GM21447 (cell line): ENCODE measurements at regions not wholly inside any gene's neighbourhood (a gene's known extent, or its start where the extent isn't known, plus 50 kb on each side); places are given as distances from the start of the nearest gene placed in this dataset.

Source experiments
- ATAC-seq: cut with Tn5 transposase; IDR thresholded peaks from one replicate; pipeline ENCODE4 v1.9.1; 2021; ENCODE audit not compliant: unreplicated experiment

DNA sequence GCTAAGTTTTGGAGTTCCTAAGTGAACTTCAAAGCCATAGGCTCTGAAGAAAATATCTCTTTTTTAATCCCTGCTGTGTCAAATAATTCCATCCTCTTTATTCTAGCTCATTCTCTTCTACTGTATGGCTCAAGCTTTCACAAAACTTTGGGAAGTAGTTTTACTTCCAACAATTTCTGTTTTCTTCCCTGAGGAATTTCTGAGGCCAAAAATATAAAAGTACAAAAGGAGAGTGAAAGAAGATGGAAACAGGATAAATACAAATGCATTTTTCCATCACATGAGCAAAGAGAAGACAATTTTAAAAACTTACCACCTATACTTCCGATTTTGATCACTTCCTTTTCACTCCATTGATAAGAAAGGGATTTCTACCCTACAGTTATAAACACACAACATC, 585.7 kb upstream of the DAB2 start:
- no peak for ATAC-seq

DNA sequence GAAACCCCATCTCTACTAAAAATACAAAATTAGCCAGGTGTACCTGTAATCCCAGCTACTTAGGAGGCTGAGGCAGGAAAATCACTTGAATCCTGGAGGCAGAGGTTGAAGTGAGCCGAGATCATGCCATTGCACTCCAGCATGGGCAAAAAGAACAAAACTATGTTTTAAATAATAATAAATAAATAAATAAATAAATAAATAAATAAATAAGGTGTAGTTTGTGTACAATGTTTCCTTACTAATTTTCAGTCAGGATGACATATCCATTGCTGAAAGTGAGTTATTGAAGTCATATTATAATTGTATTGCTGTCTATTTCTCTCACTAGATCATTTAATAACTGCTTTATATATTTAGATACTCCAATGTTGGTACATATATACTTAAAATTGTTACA, 581.5 kb upstream of the DAB2 start:
- no peak for ATAC-seq

DNA sequence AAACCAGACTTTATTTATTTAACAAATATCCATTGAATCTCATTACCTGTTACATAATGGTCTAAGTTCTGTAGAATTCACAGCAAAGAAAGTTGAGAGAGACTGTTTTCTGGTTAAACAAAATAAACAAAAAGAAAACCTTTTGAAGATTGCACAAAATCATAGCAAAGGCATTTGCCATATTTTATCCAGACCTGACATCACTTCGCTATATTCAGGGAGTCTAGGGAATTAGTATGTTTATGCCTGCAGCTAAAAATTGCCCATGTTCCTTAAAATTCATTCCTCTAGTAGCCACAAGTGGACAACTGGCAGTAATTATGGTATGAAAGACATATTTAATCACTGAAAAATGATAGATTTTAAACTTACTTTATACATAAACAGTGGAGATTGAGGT, 577.0 kb upstream of the DAB2 start:
- no peak for ATAC-seq

DNA sequence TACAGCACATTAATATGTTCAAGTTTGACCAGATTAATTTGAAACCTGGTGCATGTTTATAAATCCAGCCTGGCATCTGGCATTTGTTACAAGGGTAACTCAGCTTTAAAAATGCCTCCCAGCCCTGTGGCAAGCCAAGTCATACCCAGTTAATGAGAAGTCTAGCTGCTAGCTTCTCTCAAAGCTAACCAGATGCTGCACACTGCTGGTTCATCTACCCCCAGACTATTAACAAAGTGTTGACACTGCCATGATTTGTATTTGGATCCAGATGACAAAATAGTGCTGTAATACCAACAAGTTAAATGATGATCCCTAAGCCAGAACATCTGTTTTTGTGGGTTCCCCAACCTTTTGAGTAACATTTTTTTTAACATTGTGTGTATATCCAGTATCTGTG, 573.7 kb upstream of the DAB2 start:
- no peak for ATAC-seq

DNA sequence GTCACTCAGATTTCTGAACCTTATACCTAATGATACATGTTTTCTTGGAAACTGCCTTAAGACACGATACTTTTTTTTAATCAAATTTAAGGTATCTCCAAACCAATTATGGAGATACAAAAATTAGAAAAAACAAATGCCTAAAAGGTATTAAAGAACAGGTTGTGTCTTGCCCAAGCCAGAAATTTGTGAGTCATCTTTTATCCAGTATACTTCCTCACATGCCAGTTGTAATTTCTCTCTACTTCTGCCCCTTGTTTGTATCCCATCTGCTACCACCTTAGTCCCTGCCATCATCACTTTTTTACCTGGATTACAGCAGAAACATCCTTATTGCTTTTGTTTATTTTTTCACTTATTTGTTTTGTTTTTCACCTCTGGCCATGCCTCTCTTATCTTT, 571.2 kb upstream of the DAB2 start:
- ATAC-seq: no peak

DNA sequence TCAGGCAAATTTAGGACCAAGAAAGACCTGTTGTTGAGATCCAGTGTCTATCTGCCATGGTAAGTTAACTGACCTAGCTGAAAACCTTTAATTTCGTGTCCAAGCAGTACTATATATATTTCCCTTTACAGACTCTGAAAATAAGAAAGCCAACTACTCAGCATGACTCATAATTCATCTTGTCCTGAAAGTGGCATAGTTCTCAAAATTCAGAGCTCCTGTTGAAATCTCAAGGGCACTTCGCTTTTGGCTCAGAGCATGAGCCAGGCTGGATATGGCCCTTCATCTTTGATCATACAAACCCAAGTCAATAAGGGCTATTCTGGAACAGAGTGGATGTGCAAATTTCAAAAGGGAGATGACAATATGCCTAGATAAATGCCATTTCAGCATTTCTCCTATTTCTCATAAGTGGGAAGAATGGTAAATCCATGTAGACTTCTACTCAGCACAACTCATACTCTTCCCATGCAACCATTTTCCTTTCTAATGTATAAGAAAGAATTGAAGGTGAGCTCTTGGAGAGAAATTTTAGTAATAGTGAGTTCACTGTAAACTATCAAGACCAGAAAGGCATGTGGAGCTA, 567.9 kb upstream of the DAB2 start:
- ATAC-seq: no peak

DNA sequence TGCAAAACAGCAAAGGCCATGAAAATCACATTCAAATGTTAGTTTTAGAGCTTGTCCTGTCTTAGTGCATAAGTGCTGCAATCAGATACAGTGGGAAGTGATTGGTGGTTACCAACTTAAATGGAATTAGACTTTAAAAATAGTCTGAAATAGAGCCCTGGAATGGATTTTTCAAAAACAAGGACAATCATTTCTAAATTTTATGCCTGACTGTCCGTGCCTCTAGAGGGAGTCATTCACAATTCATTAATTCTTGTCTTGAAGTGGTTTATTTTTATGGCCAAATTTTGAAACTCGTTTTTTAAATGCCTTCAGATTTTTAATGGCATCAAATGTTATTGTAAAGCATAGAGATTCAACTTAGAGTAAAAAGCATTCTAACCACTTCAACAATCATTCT, 561.8 kb upstream of the DAB2 start:
- no peak for ATAC-seq

DNA sequence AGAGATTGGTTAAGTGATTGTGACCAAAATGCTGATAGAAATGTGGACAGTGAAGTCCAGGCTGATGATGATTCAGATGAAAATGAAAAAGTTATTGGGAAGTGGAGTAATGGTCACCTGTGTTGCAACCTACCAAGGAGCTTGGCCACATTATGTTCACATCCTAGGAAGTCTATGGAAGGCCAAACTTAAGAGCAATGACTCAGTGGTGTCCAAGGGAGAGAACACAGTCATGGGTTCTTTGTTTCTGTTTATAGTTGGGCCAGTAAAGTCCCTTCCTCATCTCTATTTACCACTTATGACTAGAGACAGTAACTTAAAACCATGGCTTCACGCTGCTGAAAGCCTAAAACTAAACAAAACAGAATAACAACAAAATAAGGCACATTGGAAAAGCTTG, 555.3 kb upstream of the DAB2 start:
- no peak for ATAC-seq

DNA sequence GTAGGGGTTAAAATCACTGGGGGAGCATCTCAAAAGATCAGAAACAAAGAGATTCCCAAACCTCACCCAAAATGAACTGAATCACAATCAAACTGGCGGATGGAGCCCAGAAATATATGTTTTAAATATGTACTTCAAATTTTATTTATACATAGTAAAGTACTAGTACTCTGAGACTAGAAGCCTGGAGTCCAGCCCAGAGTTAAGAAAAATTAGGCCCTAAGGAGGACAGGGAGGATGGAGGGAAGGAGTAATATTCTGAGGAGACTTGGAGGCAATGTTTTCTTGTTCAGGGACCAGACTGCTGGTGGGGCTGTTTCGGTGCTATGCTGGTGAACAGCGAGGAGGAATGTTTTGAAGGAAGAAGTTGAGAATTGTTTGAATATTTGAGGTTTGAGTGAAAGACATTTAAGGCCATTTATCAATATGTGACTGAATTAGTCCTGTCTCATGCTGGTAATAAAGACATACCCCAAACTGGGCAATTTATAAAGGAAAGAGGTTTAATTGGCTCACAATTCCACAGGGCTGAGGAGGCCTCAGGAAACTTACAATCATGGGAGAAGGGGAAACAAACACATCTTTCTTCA, 552.4 kb upstream of the DAB2 start:
- ATAC-seq: no peak

DNA sequence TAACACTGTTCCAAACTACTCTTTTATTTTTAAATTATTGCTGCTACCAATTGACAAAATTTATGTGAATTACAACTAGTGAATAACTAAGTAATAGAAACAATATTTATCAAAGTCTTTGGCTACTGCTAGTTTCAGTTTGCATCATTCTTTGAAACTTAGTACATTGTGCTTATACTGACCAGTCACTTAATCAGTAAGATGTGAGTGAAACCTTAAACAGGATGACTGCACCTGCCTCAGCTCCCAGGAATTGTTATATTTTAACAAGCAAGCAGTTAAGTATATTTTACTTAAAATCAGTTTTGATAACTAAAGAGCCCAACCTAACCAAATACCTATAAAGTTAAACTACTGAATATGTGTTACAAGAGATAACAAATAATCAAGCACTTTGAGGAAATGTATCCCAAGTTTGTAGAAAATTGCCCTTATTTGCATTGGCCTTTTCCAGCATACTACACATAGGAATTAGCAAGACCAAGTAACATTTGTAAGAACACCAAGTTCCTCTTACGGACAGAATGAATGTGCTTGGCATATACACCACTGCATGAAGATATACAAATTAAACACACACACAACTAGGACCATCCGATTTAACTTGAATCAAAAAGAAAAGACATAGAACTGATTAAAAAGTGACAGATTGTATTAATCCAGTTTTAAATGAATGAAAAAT, 545.5 kb upstream of the DAB2 start:
- no peak for ATAC-seq

DNA sequence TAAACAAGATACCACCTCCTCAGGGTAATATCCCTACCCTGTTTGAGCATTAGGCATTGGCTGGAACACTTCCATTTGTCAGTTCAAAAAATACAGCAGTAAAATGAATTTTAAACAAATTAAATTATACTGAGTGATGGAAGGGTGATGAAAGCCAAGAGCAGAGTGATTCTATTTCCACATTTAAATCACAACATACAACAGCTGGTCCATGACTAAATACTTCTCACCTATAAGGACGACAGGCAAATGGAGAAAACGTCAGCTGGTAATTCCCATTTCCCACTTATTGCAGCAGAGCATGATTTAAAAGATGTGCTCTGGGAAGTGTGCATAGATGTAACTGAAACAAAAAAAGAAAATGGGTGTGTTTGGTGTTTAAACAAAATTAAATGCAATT, 543.6 kb upstream of the DAB2 start:
- ATAC-seq: no peak

DNA sequence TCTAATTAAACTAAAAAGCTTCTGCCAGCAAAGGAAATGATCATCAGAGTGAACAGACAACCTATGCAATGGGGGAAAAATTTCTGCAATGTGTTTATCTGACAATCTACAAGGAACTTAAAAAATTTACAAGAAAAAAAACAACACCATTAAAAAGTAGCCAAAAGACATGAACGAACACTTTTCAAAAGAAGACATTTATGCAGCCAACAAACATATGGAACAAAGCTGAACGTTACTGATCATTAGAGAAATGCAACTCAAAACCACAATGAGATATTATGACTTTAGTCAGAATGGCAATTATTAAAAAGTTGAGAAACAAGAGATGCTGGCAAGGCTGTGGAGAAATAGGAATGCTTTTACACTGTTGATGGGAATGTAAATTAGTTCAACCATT, 530.4 kb upstream of the DAB2 start:
- ATAC-seq: no peak

DNA sequence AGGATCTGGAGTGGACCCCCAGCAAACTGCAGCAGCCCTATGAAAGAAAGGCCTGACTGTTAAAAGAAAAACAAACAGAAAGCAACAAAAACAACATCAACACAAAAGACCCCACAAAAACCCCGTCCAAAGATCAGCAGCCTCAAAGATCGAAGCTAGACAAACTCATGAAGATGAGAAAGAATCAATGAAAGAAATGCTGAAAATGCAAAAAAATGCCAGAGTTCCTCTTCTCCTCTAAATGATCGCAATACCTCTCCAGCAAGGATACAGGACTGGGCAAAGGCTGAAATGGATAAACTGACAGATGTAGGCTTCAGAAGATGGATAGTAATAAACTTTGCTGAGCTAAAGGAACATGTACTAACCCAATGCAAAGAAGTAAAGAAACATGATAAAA, 526.3 kb upstream of the DAB2 start:
- no peak for ATAC-seq

DNA sequence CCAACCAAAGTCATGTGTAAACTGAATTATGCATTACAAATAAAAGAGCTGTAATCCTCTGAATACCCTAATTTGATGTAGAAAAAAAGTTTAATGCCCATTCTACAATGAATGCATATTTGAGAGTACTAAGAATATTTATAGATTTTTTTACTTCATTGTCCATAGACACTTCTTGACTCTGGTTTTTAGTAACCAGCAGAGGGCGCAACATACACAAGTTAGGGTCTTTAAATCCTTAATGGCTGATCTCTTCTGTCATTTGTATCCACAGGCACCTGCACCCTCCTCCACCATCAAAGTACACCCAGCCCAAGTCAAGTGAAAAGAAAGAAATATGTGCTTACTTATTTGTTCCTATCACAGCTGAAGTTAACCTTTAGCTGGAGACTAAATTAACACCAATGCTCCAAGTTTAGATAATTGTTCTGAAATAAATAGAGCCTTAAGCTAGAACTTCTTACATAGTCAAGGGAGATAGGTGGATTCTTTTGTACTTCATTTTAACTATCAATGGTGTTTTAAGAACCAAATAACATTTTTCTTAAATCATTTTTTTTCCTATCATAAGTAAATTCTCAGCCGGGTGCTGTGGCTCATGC, 524.2 kb upstream of the DAB2 start:
- ATAC-seq: peak; percentile 85

DNA sequence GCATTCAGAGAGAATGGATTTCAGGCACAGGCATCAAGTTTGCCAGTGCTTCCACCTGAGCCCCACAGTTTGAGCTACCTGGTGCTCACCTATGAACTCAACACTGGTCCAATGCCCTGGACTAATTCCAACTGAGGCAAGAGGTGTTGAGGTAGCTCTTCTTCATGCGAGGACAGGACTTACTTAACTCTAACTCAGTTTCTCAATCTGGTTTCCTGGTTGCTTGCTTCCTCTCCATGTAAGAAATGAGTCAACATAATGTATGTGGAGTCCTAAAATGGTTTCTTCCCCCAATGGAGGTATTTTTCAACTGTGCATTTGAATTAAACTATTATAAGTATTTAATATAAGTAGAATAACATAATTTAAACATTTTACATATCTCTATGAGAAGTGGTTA, 523.6 kb upstream of the DAB2 start:
- no peak for ATAC-seq

DNA sequence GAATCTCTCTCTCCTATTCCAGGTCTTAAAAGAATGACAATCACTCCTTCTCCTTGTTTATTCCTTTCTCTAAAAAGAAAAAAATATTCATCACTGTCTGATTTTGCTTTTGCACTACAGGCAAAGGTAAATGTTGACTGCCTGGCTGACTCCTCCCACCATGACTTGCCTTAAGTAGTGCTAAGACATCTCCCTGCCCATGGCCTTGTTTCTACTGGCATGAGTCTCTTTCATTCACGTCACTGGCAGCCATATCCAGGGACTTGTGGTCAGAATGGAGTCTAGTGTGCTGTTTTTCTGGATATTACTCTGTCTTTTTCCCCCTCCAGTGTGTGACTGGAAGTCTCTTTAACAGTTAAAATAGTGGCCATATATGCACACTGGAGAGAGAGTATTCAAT, 522.9 kb upstream of the DAB2 start:
- no peak for ATAC-seq

DNA sequence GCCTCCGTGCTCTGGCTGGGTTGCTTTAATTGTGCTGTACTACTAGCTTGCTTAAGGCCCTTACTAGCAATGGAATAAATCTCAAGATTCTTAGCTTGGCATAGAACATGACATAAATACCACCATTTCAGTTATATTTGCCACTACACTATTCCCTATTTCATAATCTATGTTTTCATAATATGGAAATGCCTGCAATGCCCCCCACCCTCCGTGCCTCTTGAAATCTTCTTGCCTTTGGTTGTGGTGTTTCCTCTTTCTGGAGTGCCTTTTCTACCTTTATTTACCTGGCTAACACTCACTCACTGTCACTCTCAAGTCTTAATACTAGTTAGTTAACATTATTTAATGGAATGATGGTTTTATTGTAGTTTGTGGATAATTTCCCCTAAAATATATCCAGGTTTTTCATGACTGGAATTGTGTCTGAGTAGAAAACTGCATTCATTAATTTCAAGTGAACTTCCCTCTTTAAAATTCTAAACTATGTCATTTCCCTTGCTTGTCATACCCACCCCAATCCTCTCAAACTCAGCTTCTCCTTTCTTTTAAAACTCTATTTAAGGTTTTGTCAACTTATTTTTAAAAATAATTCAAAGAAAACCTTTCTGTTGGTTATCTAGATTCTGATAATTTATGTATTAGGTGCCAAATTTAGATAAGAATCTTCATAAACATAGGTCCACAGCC, 521.7 kb upstream of the DAB2 start:
- ATAC-seq: no peak

DNA sequence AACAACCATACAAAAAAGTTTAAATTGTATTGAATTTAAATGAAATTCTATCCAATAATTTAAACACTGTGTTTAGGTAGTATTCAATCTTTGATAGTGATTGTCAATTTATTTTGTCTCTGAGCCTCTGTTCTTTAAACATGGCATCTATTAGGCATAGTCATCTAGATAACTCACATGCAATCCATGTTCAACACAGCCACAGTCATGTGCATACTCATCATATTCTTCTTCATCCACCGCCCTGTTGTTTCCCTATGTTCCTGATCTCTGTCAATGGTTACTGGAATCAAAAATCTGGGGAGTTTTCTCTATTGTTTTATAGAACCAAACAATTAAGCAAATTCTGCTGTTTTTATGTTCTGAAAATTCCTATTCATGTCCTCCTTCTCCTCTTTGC, 521.1 kb upstream of the DAB2 start:
- ATAC-seq: no peak

DNA sequence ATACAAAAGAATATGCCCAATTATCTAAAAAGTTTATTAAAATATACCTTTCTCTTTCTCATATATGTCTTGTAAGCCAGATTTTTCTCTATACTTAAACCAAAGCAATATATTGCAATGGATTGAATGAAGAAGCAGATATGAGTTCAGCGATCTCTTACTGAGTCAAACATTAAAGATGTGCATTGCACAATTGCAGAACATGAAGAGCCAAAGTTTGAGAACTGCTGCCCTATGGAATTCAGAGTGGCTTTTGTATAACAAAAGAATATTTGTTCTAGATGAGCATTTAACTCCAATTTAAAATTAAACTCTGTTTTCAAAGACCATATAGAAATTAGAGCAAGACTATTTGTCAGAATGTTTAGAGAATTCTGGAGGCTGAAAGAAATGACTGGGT, 519.0 kb upstream of the DAB2 start:
- ATAC-seq: no peak

DNA sequence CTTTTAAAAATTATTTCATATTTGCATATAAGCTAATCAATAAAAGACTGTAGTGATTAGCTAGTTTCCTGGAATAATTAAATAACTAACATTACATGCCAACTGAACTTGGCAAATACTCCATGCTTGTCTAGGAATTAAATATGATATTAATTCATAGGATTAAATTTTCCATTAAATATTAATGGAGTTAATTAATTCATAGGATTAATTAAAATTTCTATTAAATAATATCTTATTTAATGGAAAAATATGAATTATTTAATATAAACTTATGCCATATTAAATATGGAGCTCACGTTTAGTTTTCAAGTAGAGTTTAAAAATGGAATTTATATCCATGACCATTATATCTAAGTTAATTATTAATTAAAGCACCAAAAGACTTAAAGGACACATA, 517.8 kb upstream of the DAB2 start:
- ATAC-seq: no peak

DNA sequence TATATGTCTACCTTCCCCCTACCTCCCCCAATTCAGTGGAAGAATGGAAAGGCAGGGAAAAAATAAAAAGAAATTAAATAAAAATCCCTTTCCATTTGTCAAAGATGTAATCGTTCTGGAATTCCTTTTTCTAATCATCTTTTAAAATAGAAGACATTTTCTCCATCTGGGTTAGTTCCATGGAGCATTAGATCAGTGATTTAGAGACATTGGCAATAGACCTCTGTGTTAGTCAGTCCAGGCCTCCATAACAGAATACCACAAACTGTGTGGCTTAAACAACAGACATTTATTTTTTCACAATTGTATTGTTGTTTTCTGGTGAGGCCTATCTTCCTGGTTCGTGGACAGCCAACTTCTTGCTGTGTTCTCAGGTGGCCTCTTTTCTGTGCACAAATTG, 516.6 kb upstream of the DAB2 start:
- no peak for ATAC-seq

DNA sequence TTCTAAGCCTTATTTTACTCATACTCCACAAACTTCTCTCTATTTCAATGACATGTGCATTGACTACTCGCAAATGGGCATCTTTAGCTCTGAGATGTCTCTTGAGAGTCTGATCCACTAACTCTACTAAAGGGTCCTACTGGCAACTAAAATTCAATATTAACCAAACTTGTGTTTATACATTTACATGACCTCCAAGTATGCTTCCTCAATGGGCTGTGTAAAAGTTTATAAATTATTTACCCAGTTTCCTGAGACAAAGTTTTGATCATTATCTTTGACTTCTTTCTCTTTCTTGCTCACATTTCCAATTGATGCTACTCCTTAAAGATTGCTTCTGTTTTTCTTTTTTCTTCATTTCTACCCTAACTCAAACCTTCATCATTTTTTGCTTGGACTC, 510.1 kb upstream of the DAB2 start:
- ATAC-seq: no peak
